ENCODE measurements at regions not wholly inside any gene's neighbourhood (a gene's known extent, or its start where the extent isn't known, plus 50 kb on each side); places are given as distances from the start of the nearest gene placed in this dataset.

GRCh38 chr14:61139006-61139599, 142.0 kb downstream of the TMEM30B start:
- H3K4me3 ChIP-seq (ENCODE audit: low read depth, low read length) = no peak overlapping the region
- TF ChIP-seq CTCF (conservative IDR thresholded peaks at IDR 0.05; ENCODE audit: low read depth, low read length) = no peak
- no peak for DNase-seq (ENCODE audit: low read depth)

GRCh38 chr14:61132894-61133293, 148.2 kb downstream of the TMEM30B start:
- no peak for TF ChIP-seq CTCF (conservative IDR thresholded peaks at IDR 0.05; ENCODE audit: low read depth, low read length)
- DNase-seq (ENCODE audit: low read depth) = no peak

GRCh38 chr14:61132336-61132735, 148.8 kb downstream of the TMEM30B start:
- no peak overlapping the region for H3K4me3 ChIP-seq (ENCODE audit: low read depth, low read length)
- DNase-seq (ENCODE audit: low read depth) = no peak

More at GRCh38 chr14:61132894-61133293, 148.2 kb downstream of the TMEM30B start:
- no peak overlapping the region for H3K4me3 ChIP-seq (ENCODE audit: low read depth, low read length)

GRCh38 chr14:61130512-61131260, 149.6 kb downstream of the SLC38A6 start:
- H3K4me3 ChIP-seq (ENCODE audit: low read depth, low read length) = no peak overlapping the region
- DNase-seq (ENCODE audit: low read depth) = no peak
- TF ChIP-seq CTCF (conservative IDR thresholded peaks at IDR 0.05; ENCODE audit: low read depth, low read length) = no peak

More at GRCh38 chr14:61132336-61132735, 148.8 kb downstream of the TMEM30B start:
- no peak for TF ChIP-seq CTCF (conservative IDR thresholded peaks at IDR 0.05; ENCODE audit: low read depth, low read length)

- no peak for TF ChIP-seq CTCF (conservative IDR thresholded peaks at IDR 0.05; ENCODE audit: low read depth, low read length)
- no peak for DNase-seq (ENCODE audit: low read depth)
- H3K4me3 ChIP-seq (ENCODE audit: low read depth, low read length) = no peak overlapping the region
Observed at GRCh38 chr14:61129168-61129745, 148.2 kb downstream of the SLC38A6 start.

GRCh38 chr14:61128382-61129167, 147.5 kb downstream of the SLC38A6 start:
- no peak for DNase-seq (ENCODE audit: low read depth)
- TF ChIP-seq CTCF (conservative IDR thresholded peaks at IDR 0.05; ENCODE audit: low read depth, low read length) = no peak
- H3K4me3 ChIP-seq (ENCODE audit: low read depth, low read length) = no peak overlapping the region
